ENCODE measurements at regions not wholly inside any gene's neighbourhood (a gene's known extent, or its start where the extent isn't known, plus 50 kb on each side); places are given as distances from the start of the nearest gene placed in this dataset.

GRCh38 chr6:169082093-169082492, 171.6 kb downstream of the THBS2 start:
- Histone ChIP-seq H3K27ac (no peak overlapping the region), H3K4me3 (no peak overlapping the region), H3K27me3 (no peaks in the 10 kb centered on the region), H3K9me3 (no peaks in the 10 kb centered on the region), H3K36me3 (no peaks in the 10 kb centered on the region), H3K4me1 (no peaks in the 10 kb centered on the region)
- intact Hi-C loops (cut with DNase I): loop anchor here (5.0 kb wide), 1 partner anchor 45 kb away; no protein-coding TSS in a partner anchor
- TF ChIP-seq CTCF (IDR thresholded peaks at IDR 0.05): no peak
- DNase-seq (ENCODE audit: low spot score in 2 of 2): no peak

GRCh38 chr6:169081248-169081647, 172.4 kb downstream of the THBS2 start:
- H3K27me3 ChIP-seq: no peaks in the 10 kb centered on the region
- H3K4me3 ChIP-seq: no peak overlapping the region
- no peak for DNase-seq (ENCODE audit: low spot score in 2 of 2)
- no peak for TF ChIP-seq CTCF (IDR thresholded peaks at IDR 0.05)
- H3K27ac ChIP-seq: no peak overlapping the region
- no peaks in the 10 kb centered on the region for H3K4me1 ChIP-seq
- H3K9me3 ChIP-seq: no peaks in the 10 kb centered on the region
- H3K36me3 ChIP-seq: no peaks in the 10 kb centered on the region
- intact Hi-C loops (cut with DNase I): loop anchor here (5.0 kb wide), 1 partner anchor 44 kb away; no protein-coding TSS in a partner anchor

DNA sequence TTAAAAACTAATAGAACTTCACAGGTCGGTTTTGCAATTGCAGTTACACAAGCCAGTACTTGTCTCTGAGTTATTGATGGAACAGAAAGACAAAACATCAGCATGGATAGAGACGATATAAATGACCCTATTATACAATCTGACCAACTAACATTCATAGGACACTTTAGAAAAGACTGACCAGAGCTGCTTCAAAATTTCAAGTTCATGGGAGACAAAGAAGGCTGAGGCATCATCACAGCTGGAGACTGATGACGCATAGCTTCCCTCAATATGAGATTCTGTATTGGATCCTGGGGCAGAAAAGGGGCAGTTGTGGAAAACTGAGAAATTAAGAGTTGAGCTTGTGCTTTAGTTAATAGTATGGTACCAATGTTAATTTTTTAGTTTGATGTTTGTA, 174.0 kb downstream of the THBS2 start:
- Histone ChIP-seq H3K9me3 (no peaks in the 10 kb centered on the region), H3K4me1 (peaks cover 0 to 9% of the 10 kb centered on the region in 2 donors), H3K4me3 (no peak overlapping the region), H3K36me3 (no peaks in the 10 kb centered on the region), H3K27ac (no peak overlapping the region), H3K27me3 (no peaks in the 10 kb centered on the region)
- no peak for DNase-seq (ENCODE audit: low spot score in 2 of 2)
- intact Hi-C loops (cut with DNase I): loop anchor here (5.0 kb wide), 1 partner anchor 42 kb away; no protein-coding TSS in a partner anchor
- TF ChIP-seq CTCF (IDR thresholded peaks at IDR 0.05): no peak

- no peak for DNase-seq (ENCODE audit: low spot score in 2 of 2)
- Histone ChIP-seq H3K27ac (no peak overlapping the region), H3K27me3 (no peaks in the 10 kb centered on the region), H3K9me3 (no peaks in the 10 kb centered on the region), H3K36me3 (no peaks in the 10 kb centered on the region), H3K4me1 (peaks cover 0 to 17% of the 10 kb centered on the region in 2 donors), H3K4me3 (no peak overlapping the region)
- intact Hi-C loops (cut with DNase I): no loop called here
- no peak for TF ChIP-seq CTCF (IDR thresholded peaks at IDR 0.05)
Observed at GRCh38 chr6:169078399-169079145, 175.1 kb downstream of the THBS2 start.

GRCh38 chr6:169075915-169076654, 177.6 kb downstream of the THBS2 start:
- no peaks in the 10 kb centered on the region for H3K27me3 ChIP-seq
- H3K36me3 ChIP-seq: no peaks in the 10 kb centered on the region
- H3K9me3 ChIP-seq: no peaks in the 10 kb centered on the region
- H3K27ac ChIP-seq: no peak overlapping the region
- no peak for DNase-seq (ENCODE audit: low spot score in 2 of 2)
- intact Hi-C loops (cut with DNase I): no loop called here
- H3K4me1 ChIP-seq: peaks cover 0 to 25% of the 10 kb centered on the region in 2 donors
- TF ChIP-seq CTCF (IDR thresholded peaks at IDR 0.05): no peak
- no peak overlapping the region for H3K4me3 ChIP-seq

Measured in ascending aorta (tissue), 2 donors.